GM12891 (cell line): ENCODE measurements at regions not wholly inside any gene's neighbourhood (a gene's known extent, or its start where the extent isn't known, plus 50 kb on each side); places are given as distances from the start of the nearest gene placed in this dataset.

ENCODE experiments used
- PAX5 ChIP-seq: IDR thresholded peaks from 2 replicates; pipeline ENCODE4 v1.6.1; 2011; ENCODE audit warnings: low read length, moderate library complexity, mild to moderate bottlenecking; ENCODE audit not compliant: insufficient read depth, severe bottlenecking
- POLR2A ChIP-seq: IDR thresholded peaks from 2 replicates; pipeline ENCODE4 v1.6.1; 2011; ENCODE audit warnings: low read depth, low read length, control low read depth
- POLR2AphosphoS5 ChIP-seq: IDR thresholded peaks from 2 replicates; pipeline ENCODE4 v1.6.1; 2011; ENCODE audit warnings: low read depth, low read length, control low read depth
- POU2F2 ChIP-seq: IDR thresholded peaks from 2 replicates; pipeline ENCODE4 v1.6.1; 2011; ENCODE audit warnings: low read depth, mild to moderate bottlenecking, control low read depth, low read length, moderate library complexity
- SPI1 ChIP-seq: IDR thresholded peaks from 2 replicates; pipeline ENCODE4 v1.6.1; 2011; ENCODE audit warnings: low read depth, low read length, control low read depth
- TAF1 ChIP-seq: IDR thresholded peaks from 2 replicates; pipeline ENCODE4 v1.6.1; 2011; ENCODE audit warnings: low read depth, low read length, control low read depth

- TF ChIP-seq POLR2A (no peak), TAF1 (no peak), SPI1 (no peak), POLR2AphosphoS5 (no peak), POU2F2 (no peak), PAX5 (no peak)
Observed at GRCh38 chr4:19736968-19737756, 514.5 kb upstream of the SLIT2 start.
